ENCODE measurements at regions not wholly inside any gene's neighbourhood (a gene's known extent, or its start where the extent isn't known, plus 50 kb on each side); places are given as distances from the start of the nearest gene placed in this dataset.

DNA sequence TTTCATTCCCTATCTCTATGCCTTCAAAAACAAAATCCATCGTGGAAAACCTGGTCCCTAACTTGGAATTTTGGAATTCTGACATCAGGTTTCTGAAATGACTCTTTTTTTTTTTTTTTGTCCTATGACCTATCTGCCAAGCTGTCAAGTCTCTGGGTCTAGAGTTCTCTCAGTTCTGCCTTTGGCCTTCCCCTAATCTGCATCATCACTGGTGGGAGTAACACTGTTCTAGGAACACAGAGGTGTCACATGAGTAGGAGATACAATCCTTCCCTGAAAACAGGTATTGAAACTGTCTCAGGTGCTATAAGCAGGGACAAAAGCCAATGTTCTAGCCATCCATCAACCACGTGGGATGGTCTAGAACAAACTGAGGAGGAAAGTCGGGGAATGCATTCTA is 142.0 kb upstream of the ATP1B1 start:
- H3K36me3 ChIP-seq (replicated peaks; ENCODE audit: control insufficient read depth, insufficient read depth, low read length), result no peaks in the 10 kb centered on the region
- H3K4me3 ChIP-seq (ENCODE audit: insufficient read depth, low read depth, low read length), result no peak overlapping the region
- DNase-seq, result no peak
- H3K27me3 ChIP-seq (ENCODE audit: control insufficient read depth, insufficient read depth, low read length), result no peaks in the 10 kb centered on the region

DNA sequence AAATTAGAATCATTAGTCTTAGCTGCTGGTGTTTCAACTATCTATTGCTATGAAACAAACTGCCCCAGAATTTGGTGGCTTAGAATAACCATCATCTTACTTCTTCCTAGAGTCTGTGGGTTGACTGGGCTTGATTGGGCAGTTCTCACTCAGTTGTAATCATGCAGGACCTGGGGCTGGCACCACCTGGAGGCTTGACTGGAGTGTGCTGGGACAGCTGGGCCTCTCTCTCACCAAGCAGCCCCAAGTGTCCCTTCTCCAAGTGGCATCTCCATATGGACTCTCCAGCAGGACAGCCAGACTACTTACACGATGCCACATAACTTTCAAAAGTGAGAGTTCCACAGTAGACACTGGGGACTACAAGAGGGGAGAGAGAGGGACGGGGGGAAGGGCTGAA is 140.3 kb upstream of the ATP1B1 start:
- Histone ChIP-seq H3K27me3 (ENCODE audit: control insufficient read depth, insufficient read depth, low read length) (no peaks in the 10 kb centered on the region), H3K36me3 (replicated peaks; ENCODE audit: control insufficient read depth, insufficient read depth, low read length) (no peaks in the 10 kb centered on the region)

DNA sequence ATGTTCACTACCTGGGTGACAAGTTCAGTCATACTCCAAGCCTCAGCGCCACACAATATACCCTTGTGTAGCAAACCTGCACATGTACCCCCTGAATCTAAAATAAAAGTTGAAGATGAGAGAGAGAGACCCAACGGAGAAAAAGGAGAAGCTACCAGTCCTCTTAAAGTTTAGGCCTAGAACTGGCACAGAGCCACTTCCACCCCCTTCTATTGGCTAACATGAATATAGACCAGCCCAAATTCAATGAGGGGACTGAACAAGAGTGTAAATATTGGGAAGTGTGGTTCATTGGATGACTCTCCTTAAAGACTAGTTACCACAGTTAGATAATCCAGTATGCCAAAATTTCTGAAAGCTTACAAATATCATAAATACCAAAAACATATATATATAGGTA is 139.9 kb upstream of the ATP1B1 start:
- no peaks in the 10 kb centered on the region for H3K27me3 ChIP-seq (ENCODE audit: control insufficient read depth, insufficient read depth, low read length)
- no peaks in the 10 kb centered on the region for H3K36me3 ChIP-seq (replicated peaks; ENCODE audit: control insufficient read depth, insufficient read depth, low read length)
- DNase-seq, result no peak
- no peak overlapping the region for H3K4me3 ChIP-seq (ENCODE audit: insufficient read depth, low read depth, low read length)

More for the DNA sequence above, 140.3 kb upstream of the ATP1B1 start:
- no peak overlapping the region for H3K4me3 ChIP-seq (ENCODE audit: insufficient read depth, low read depth, low read length)
- no peak for DNase-seq

DNA sequence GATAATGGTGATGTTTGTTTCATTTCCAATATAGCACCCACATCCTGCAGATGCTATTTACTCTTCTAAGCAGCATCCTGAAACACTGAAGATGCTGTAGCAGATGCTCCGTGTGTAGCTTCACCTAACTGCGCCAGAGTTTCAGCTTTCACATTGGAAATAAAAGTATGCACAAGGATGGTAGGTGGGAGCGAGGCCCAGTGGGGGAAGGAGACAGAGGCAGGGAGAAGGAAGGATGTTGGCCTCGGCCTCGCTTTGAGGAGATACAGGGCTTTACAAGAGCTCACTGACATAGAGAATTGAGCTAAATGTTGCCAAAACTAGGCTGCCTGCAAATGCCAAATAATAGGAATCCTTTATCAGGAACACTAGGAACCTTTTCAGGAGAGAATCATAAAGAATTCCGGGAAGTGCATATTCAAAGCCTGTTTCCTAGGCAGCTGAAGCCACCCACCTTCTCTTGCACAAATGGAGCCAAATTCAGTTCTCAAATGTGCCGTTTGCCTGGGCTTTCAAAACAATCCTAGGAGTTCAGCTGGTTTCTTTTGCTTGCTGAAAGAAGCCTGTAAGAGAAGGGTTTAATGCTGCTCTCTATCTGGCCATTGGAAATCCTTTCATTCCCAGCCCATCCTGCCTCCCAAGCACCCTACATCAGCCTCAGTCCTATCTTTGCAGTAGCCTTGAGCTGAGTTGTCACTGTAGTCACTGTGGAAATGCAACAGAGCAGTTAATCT is 135.4 kb upstream of the ATP1B1 start:
- H3K36me3 ChIP-seq (replicated peaks; ENCODE audit: control insufficient read depth, insufficient read depth, low read length), result no peaks in the 10 kb centered on the region
- DNase-seq, result no peak
- H3K4me3 ChIP-seq (ENCODE audit: insufficient read depth, low read depth, low read length), result no peak overlapping the region
- no peaks in the 10 kb centered on the region for H3K27me3 ChIP-seq (ENCODE audit: control insufficient read depth, insufficient read depth, low read length)

DNA sequence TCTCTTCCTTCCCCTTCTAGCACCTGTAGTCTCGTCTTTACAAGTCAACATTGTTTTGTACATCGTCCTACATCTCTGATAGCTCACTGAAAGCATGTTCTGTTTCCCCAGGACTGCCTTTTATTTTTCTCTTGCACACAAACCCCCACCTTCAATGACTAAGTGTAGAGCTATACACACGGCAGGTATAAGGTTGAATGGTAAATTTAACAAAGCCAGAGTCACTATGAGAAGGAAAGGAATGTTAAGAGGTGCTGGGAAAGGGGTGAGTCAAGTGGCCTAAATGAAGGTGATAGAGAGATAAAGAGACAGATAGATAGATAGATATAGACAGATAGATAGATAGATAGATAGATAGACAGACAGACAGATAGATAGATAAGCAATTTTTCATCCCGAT is 134.3 kb upstream of the ATP1B1 start:
- H3K4me3 ChIP-seq (ENCODE audit: insufficient read depth, low read depth, low read length), result no peak overlapping the region
- no peak for DNase-seq
- H3K36me3 ChIP-seq (replicated peaks; ENCODE audit: control insufficient read depth, insufficient read depth, low read length), result no peaks in the 10 kb centered on the region
- H3K27me3 ChIP-seq (ENCODE audit: control insufficient read depth, insufficient read depth, low read length), result no peaks in the 10 kb centered on the region

DNA sequence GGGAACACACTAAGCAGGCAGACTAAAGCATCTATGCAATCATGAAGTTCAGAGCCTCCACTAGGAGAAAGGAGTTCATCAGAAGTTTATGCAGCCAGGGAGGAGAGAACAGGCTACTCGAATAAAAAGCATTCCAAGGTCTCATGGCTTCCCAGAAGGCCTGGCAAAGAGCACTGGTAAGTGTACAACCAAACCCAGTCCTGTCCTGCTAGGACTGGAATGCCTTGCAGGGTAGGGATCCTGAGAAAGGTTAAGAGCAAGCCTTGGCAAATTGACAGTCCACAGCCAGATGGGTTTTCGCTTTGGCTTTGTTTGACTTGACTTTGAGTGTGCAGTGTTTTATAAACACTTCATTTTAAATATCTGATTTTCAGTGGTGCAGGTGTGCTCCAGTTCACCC is 133.6 kb upstream of the ATP1B1 start:
- no peaks in the 10 kb centered on the region for H3K27me3 ChIP-seq (ENCODE audit: control insufficient read depth, insufficient read depth, low read length)
- no peaks in the 10 kb centered on the region for H3K36me3 ChIP-seq (replicated peaks; ENCODE audit: control insufficient read depth, insufficient read depth, low read length)
- DNase-seq, result no peak
- H3K4me3 ChIP-seq (ENCODE audit: insufficient read depth, low read depth, low read length), result no peak overlapping the region

DNA sequence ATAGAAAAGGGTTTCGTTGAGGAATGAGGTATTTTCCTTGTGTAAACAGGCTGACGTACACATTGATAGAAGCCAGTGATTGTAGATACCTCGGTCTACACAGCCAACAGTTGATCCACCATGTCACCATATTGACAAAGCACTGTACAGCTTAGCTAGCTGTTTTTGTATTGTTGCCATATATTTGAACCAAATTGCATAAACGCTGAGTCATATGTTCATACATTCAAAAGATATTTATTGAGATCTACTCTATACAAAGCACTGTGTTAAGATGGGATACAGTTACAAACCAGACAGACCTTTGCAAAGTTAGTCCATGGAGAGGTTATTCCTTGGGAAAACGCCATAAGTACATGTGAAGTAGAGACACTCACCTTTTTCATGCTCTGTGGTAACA is 132.4 kb upstream of the ATP1B1 start:
- no peak overlapping the region for H3K4me3 ChIP-seq (ENCODE audit: insufficient read depth, low read depth, low read length)
- DNase-seq, result no peak
- H3K36me3 ChIP-seq (replicated peaks; ENCODE audit: control insufficient read depth, insufficient read depth, low read length), result no peaks in the 10 kb centered on the region
- no peaks in the 10 kb centered on the region for H3K27me3 ChIP-seq (ENCODE audit: control insufficient read depth, insufficient read depth, low read length)

DNA sequence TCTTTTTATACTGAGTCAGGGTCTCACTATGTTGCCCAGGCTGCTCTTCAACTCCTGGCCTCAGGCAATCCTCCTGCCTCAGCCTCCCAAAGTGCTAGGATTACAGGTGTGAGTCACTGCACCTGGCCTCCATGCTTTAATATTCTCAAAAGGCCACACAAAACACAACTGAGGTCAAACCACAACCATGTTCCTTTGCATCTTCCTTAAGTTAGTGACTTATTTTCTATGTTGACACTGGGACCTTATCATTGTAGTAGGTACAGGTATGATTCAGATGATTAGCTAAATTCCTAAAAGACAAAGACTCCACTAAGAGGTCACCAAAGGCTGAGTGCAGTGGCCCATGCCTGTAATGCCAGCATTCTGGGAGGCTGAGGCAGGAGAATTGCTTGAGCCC is 131.9 kb upstream of the ATP1B1 start:
- no peaks in the 10 kb centered on the region for H3K27me3 ChIP-seq (ENCODE audit: control insufficient read depth, insufficient read depth, low read length)
- no peaks in the 10 kb centered on the region for H3K36me3 ChIP-seq (replicated peaks; ENCODE audit: control insufficient read depth, insufficient read depth, low read length)
- DNase-seq, result no peak
- no peak overlapping the region for H3K4me3 ChIP-seq (ENCODE audit: insufficient read depth, low read depth, low read length)

DNA sequence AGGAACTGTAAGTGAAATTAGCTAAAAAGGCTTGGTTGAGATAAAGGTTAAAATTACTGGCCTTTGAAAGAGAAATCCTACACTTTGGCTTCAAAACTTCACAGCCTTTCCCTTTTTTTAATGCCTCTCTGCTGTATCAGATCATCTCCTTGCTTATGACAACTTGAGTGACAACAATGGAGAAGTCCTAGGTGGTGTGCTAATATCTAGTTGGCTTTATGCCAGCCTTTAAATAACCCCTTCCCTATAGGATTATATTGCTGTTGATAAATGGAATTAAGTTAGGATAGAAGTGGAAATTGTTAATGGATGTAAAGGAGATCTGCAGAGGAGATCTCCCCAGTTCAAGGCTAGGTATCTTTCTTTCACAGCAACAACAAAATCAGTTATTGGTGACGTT is 130.2 kb upstream of the ATP1B1 start:
- Histone ChIP-seq H3K4me3 (ENCODE audit: insufficient read depth, low read depth, low read length) (no peak overlapping the region), H3K27me3 (ENCODE audit: control insufficient read depth, insufficient read depth, low read length) (no peaks in the 10 kb centered on the region), H3K36me3 (replicated peaks; ENCODE audit: control insufficient read depth, insufficient read depth, low read length) (no peaks in the 10 kb centered on the region)
- no peak for DNase-seq

DNA sequence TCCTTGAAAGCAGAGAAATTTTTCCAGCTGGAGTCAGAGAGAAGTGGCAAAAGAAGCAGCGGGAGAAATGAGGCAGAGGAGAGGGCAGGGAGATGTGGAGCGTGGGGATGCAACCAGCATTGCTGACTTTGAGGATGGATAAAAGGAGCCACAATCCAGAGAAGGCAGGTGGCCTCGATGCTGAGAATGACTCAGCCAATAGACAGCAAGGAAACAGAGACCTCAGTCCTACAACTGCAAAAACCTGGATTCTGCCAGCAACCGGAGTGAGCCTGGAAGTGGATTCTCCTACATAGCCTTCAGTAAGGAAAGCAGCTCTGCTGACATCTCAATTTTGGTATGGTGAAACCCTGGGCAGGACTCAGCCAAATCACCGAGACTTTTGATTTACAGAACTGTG is 128.9 kb upstream of the ATP1B1 start:
- no peak for DNase-seq
- Histone ChIP-seq H3K4me3 (ENCODE audit: insufficient read depth, low read depth, low read length) (no peak overlapping the region), H3K36me3 (replicated peaks; ENCODE audit: control insufficient read depth, insufficient read depth, low read length) (no peaks in the 10 kb centered on the region), H3K27me3 (ENCODE audit: control insufficient read depth, insufficient read depth, low read length) (no peaks in the 10 kb centered on the region)

DNA sequence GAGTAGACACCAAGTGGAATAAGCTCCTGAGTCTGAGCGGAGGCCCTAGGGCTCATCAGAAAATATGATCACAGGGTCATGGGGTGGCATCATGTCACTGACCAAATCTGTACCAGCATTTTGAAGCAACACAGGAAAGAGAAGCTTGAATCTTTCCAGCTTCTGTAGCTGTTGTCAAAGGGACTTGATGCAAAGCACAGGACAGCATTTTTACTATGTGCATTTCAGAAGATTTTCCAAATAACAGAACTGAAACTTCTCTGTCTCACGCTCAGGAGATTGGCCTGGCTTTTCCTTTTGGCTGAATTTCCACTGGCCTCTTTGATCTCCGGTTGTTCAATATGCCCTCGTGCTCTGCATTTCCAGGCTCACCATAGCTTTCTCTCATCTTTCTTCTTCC is 127.2 kb upstream of the ATP1B1 start:
- Histone ChIP-seq H3K4me3 (ENCODE audit: insufficient read depth, low read depth, low read length) (no peak overlapping the region), H3K27me3 (ENCODE audit: control insufficient read depth, insufficient read depth, low read length) (no peaks in the 10 kb centered on the region), H3K36me3 (replicated peaks; ENCODE audit: control insufficient read depth, insufficient read depth, low read length) (no peaks in the 10 kb centered on the region)
- no peak for DNase-seq

DNA sequence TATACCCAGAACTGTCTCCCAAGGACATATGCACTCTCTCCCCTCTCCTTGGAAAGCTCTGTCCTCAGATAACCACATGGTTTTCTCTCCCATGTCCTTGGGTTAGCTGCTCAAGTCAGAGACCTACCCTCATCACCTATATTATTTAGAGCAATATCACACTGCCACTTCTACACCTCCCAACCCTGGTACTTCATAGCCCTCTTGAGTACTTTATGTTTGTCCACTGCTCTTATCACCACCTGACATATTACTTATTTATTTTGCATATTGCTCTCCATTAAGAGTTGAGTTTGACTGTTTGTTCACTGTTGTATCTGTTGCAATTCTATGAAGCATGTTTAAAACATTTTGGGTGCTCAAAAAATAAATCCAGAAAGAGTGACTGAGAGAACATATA is 126.3 kb upstream of the ATP1B1 start:
- Histone ChIP-seq H3K36me3 (replicated peaks; ENCODE audit: control insufficient read depth, insufficient read depth, low read length) (no peaks in the 10 kb centered on the region), H3K4me3 (ENCODE audit: insufficient read depth, low read depth, low read length) (no peak overlapping the region), H3K27me3 (ENCODE audit: control insufficient read depth, insufficient read depth, low read length) (no peaks in the 10 kb centered on the region)
- no peak for DNase-seq

DNA sequence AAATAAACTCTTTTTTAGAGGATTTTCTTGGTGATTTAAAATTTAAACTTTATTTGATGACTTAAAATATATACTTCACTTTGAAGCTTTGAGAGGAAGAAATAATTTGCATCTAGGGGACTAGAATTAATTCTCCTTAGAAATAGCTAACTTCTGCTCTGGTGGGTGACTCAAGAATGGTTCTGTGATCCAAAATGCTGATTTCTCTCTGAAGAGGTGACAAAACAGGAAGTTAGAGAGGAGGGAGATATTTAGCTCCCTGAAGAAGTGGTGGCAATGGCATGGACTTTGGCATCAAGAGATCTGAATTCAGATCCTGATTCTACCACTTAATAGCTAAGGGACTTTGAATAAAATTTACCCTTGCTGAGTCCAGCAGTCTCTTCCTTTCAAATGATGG is 125.8 kb upstream of the ATP1B1 start:
- Histone ChIP-seq H3K4me3 (ENCODE audit: insufficient read depth, low read depth, low read length) (no peak overlapping the region), H3K36me3 (replicated peaks; ENCODE audit: control insufficient read depth, insufficient read depth, low read length) (no peaks in the 10 kb centered on the region), H3K27me3 (ENCODE audit: control insufficient read depth, insufficient read depth, low read length) (no peaks in the 10 kb centered on the region)
- no peak for DNase-seq

DNA sequence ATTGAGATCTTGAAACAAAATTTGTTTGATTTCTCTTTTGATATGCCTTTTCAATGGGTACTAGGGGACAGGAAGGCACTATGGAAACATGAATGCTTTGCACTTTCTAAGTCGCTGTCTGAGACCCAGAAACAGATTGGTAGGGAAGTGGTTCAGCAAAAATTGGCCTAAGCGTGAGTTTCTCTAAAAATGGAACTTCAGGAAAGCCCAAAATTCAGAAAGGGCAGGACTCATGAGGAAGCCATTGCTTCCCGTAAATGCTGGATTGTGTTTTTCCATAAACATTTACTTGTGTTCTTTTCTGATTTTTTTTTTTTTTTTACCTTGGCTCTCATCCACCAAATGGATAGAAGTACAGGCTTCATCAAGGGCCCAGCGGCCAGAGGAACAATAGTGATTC is 123.7 kb upstream of the ATP1B1 start:
- H3K27me3 ChIP-seq (ENCODE audit: control insufficient read depth, insufficient read depth, low read length), result no peaks in the 10 kb centered on the region
- no peak for DNase-seq
- no peak overlapping the region for H3K4me3 ChIP-seq (ENCODE audit: insufficient read depth, low read depth, low read length)
- H3K36me3 ChIP-seq (replicated peaks; ENCODE audit: control insufficient read depth, insufficient read depth, low read length), result no peaks in the 10 kb centered on the region

DNA sequence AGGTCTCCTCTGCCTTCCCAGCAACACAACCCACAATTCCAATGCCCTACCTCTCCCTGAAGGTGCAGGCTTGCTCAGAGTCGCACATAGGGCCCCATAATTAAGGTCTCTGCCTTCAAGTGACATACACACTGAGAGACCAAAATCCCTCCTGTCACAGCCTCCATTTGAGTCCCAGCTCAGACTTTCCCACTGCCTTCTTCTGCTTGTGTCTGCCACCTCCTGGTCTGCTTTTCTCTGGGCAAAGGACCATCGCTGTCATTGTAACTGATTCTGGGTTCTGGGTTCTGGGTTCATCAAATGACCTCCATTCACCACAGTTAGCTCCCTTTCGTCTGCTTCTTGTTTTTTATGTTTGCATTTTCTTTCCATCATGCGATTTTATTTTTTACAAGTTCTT is 119.2 kb upstream of the ATP1B1 start:
- H3K27me3 ChIP-seq (ENCODE audit: control insufficient read depth, insufficient read depth, low read length), result no peaks in the 10 kb centered on the region
- no peaks in the 10 kb centered on the region for H3K36me3 ChIP-seq (replicated peaks; ENCODE audit: control insufficient read depth, insufficient read depth, low read length)
- no peak for DNase-seq
- no peak overlapping the region for H3K4me3 ChIP-seq (ENCODE audit: insufficient read depth, low read depth, low read length)

DNA sequence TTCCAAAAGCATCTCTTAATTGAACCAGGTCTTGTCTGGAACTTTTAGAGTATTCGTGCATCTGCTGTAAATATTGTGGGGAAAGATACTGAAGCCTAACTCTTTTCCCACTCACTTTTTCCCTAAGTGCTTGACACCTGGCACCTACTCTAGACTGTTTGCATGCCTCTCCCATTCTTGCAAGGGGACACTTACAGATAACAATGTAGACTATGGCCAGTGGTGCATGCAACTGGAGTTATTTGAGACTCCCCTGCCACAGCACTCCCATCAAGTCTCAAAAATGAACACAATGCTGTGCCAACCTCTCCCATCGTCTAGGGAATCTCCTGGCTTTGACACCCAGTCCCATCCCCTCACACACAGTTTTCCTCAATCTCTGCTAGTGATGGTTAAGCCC is 118.6 kb upstream of the ATP1B1 start:
- Histone ChIP-seq H3K36me3 (replicated peaks; ENCODE audit: control insufficient read depth, insufficient read depth, low read length) (no peaks in the 10 kb centered on the region), H3K4me3 (ENCODE audit: insufficient read depth, low read depth, low read length) (no peak overlapping the region), H3K27me3 (ENCODE audit: control insufficient read depth, insufficient read depth, low read length) (no peaks in the 10 kb centered on the region)
- no peak for DNase-seq

Measured in H7 (cell line).